ENCODE measurements at regions not wholly inside any gene's neighbourhood (a gene's known extent, or its start where the extent isn't known, plus 50 kb on each side); places are given as distances from the start of the nearest gene placed in this dataset.

- BruUV-seq (replicated peaks): no TSS peak
- ATAC-seq (no peak), DNase-seq (ENCODE audit: low read depth, low spot score) (no peak)
- H3K36me3 ChIP-seq (ENCODE audit: control insufficient read depth in 1 of 2, insufficient read depth in 2 of 2, low read length in 2 of 2): no peaks in the 10 kb centered on the region
- no peaks in the 10 kb centered on the region for H3K9me2 ChIP-seq (ENCODE audit: insufficient read depth)
- H3K4me3 ChIP-seq (replicated peaks in 1 of 2; ENCODE audit: low read depth in 1 of 2, low read length in 2 of 2): no peak overlapping the region
- no peak overlapping the region for H2AFZ ChIP-seq (ENCODE audit: low read depth, low read length, poor library complexity, severe bottlenecking)
- H4K20me1 ChIP-seq (ENCODE audit: insufficient read depth): no peaks in the 10 kb centered on the region
- POLR2A ChIA-PET: no interaction called here
- peaks cover 0 to 2% of the 10 kb centered on the region in 2 experiments; a peak in 2 of 4 replicates for H3K4me1 ChIP-seq (ENCODE audit: control insufficient read depth in 1 of 2, insufficient read depth in 2 of 2, low read length in 2 of 2)
- RAD21 ChIA-PET (ENCODE audit: low non-redundant PET in 1 of 2, low total read pairs in 2 of 2, uncharacterized antibody in 2 of 2, unreplicated experiment in 2 of 2): no interaction called here
- no peaks in the 10 kb centered on the region for H3K79me2 ChIP-seq (ENCODE audit: insufficient read depth, low read length)
- H3K9me3 ChIP-seq (ENCODE audit: control insufficient read depth in 1 of 2, insufficient read depth in 1 of 2, low read depth in 1 of 2, low read length in 2 of 2): no peaks in the 10 kb centered on the region
- intact Hi-C loops (cut with micrococcal nuclease): no loop called here
- H3K9ac ChIP-seq (ENCODE audit: low read length): no peak overlapping the region
- TF ChIP-seq REST (IDR thresholded peaks at IDR 0.05; ENCODE audit: low read depth): no peak
- no peak for TF ChIP-seq MAX (IDR thresholded peaks at IDR 0.05)
- no peak for TF ChIP-seq EGR1 (IDR thresholded peaks at IDR 0.05; ENCODE audit: low read depth)
- no peak for TF ChIP-seq SP1 (IDR thresholded peaks at IDR 0.05; ENCODE audit: low read depth)
- no peak for TF ChIP-seq FOSL1 (IDR thresholded peaks at IDR 0.05; ENCODE audit: low read depth)
- TF ChIP-seq JUND (IDR thresholded peaks at IDR 0.05): no peak
- no peak for TF ChIP-seq RAD21 (IDR thresholded peaks at IDR 0.05; ENCODE audit: low read depth)
- TF ChIP-seq, protein P1, sequence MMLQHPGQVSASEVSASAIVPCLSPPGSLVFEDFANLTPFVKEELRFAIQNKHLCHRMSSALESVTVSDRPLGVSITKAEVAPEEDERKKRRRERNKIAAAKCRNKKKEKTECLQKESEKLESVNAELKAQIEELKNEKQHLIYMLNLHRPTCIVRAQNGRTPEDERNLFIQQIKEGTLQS (IDR thresholded peaks at IDR 0.05): no peak
- no peak for TF ChIP-seq EZH2phosphoT487 (IDR thresholded peaks at IDR 0.05; ENCODE audit: borderline replicate concordance)
- H3K4me2 ChIP-seq (ENCODE audit: low read length): no peak overlapping the region
- H3K27ac ChIP-seq (ENCODE audit: low read depth, low read length): no peak overlapping the region
- no peaks in the 10 kb centered on the region for H3K27me3 ChIP-seq (ENCODE audit: insufficient read depth, low read length)
- CTCF ChIA-PET: no interaction called here
Observed at GRCh38 chr12:114779647-114780046, 95.7 kb upstream of the TBX3 start.

Data from HCT116 (cell line).